DMS114 treated with DMSO at 0.1 percent for 48 hours (cell line): ENCODE measurements at regions not wholly inside any gene's neighbourhood (a gene's known extent, or its start where the extent isn't known, plus 50 kb on each side); places are given as distances from the start of the nearest gene placed in this dataset.

Source experiments
- DNase-seq: peaks from one replicate; lab custom pipeline; 2025; ENCODE audit not compliant: unreplicated experiment; lab: John Stamatoyannopoulos, UW

GRCh38 chr2:45072862-45073237 lies 63.6 kb upstream of the SIX2 start:
- no peak for DNase-seq

GRCh38 chr2:45072064-45072861 lies 63.0 kb upstream of the SIX2 start:
- DNase-seq = no peak

GRCh38 chr2:45070113-45070652 lies 60.9 kb upstream of the SIX2 start:
- no peak for DNase-seq

- no peak for DNase-seq
These were observed 60.4 kb upstream of the SIX2 start for GRCh38 chr2:45069684-45070083.

- no peak for DNase-seq
These were observed 59.4 kb upstream of the SIX2 start for GRCh38 chr2:45068571-45069140.

- DNase-seq = no peak
These were observed 58.8 kb upstream of the SIX2 start for GRCh38 chr2:45067859-45068570.
